Common myeloid progenitor, CD34-positive (primary cell): ENCODE measurements at regions not wholly inside any gene's neighbourhood (a gene's known extent, or its start where the extent isn't known, plus 50 kb on each side); places are given as distances from the start of the nearest gene placed in this dataset.

Experiments
- CTCF ChIA-PET: fragments of 350-600 bp; sonication (Branson Sonifier 250); formaldehyde crosslinking; loops from one replicate; lab custom pipeline; 2021; ENCODE audit warnings: antibody characterized with exemption; lab: Charles Lee
- POLR2A ChIA-PET: fragments of 350-600 bp; sonication (Branson Sonifier 250); formaldehyde crosslinking; loops from one replicate; lab custom pipeline; 2021; ENCODE audit warnings: antibody characterized with exemption; lab: Charles Lee
- DNase-seq, 3 donors: peaks; one replicate each; pipeline versions ENCODE4 v3.0.0 to v3.0.0-alpha.2; 2013
- H3K27ac ChIP-seq, 2 experiments: 1 replicate in 1 of 2; 2 replicates in 1 of 2; pipeline ENCODE4 v1.7.0; 2013; ENCODE audit warnings: inconsistent platforms in 2 of 2, low read length in 2 of 2, mild to moderate bottlenecking in 2 of 2, low read depth in 1 of 2, moderate library complexity in 1 of 2; ENCODE audit not compliant: severe bottlenecking in 2 of 2, insufficient read depth in 1 of 2, poor library complexity in 1 of 2
- H3K27me3 ChIP-seq, 5 experiments: replicated peaks in 2 of 5; 1 replicate in 3 of 5; 2 replicates in 2 of 5; pipeline versions ENCODE4 v1.6.1 to v1.7.0; 2013; ENCODE audit warnings: low read length in 4 of 5, mild to moderate bottlenecking in 2 of 5, moderate library complexity in 2 of 5, inconsistent platforms in 1 of 5; ENCODE audit not compliant: insufficient read depth in 5 of 5, control insufficient read depth in 4 of 5
- H3K36me3 ChIP-seq, 4 experiments: 1 replicate in 2 of 4; 2 replicates in 2 of 4; pipeline versions ENCODE4 v1.6.1 to v1.7.0; 2013; ENCODE audit warnings: low read length in 3 of 4, control low read depth in 1 of 4, mild to moderate bottlenecking in 1 of 4; ENCODE audit not compliant: control insufficient read depth in 4 of 4, insufficient read depth in 4 of 4
- H3K4me1 ChIP-seq, 4 experiments: 1 replicate in 3 of 4; 2 replicates in 1 of 4; pipeline versions ENCODE4 v1.6.1 to v1.7.1; 2013; ENCODE audit warnings: low read length in 3 of 4, mild to moderate bottlenecking in 3 of 4, control low read depth in 1 of 4, inconsistent platforms in 1 of 4, moderate library complexity in 1 of 4; ENCODE audit not compliant: control insufficient read depth in 4 of 4, insufficient read depth in 4 of 4; ENCODE audit errors: control extremely low read depth in 1 of 4
- H3K4me3 ChIP-seq, 7 experiments: 1 replicate in 4 of 7; 2 replicates in 3 of 7; pipeline versions ENCODE4 v1.5.1 to v1.7.0; 2013; ENCODE audit warnings: mild to moderate bottlenecking in 7 of 7, low read length in 6 of 7, moderate library complexity in 6 of 7, inconsistent platforms in 2 of 7, low read depth in 2 of 7, control low read depth in 1 of 7; ENCODE audit not compliant: insufficient read depth in 4 of 7, control insufficient read depth in 1 of 7; ENCODE audit errors: extremely low read depth in 1 of 7
- H3K9me3 ChIP-seq, 5 experiments: 1 replicate in 4 of 5; 2 replicates in 1 of 5; pipeline versions ENCODE4 v1.6.1 to v1.7.1; 2013; ENCODE audit warnings: low read length in 4 of 5, mild to moderate bottlenecking in 2 of 5, inconsistent platforms in 1 of 5, low read depth in 1 of 5, moderate library complexity in 1 of 5; ENCODE audit not compliant: control insufficient read depth in 4 of 5, insufficient read depth in 2 of 5; ENCODE audit errors: control extremely low read depth in 1 of 5
- WGBS: methylation state at CpG from one replicate; pipeline ENCODE4 v1.1.5; 2013; ENCODE audit not compliant: insufficient coverage; 5-methylcytosine and 5-hydroxymethylcytosine counted together

DNA sequence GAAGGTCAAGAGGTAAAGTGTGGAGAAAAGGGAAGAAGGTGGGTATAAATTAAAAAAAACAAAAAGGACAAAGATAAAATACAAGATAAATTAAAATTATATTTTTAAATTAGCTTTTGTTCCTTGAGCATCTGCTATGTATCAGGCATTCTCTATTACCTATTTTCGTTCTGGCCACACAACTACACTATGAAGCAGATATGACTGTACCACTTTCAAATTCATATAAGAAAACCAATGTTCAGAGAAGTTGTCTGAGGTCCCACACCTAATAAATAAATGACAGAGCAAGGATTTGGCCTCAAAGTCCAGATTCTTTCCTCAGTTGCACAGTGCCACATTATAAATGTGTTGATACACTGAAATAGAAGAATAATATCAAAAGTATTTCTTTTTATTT lies 103.8 kb upstream of the PCDH15 start:
- H3K4me1 ChIP-seq = no peaks in the 10 kb centered on the region
- DNase-seq = no peak
- H3K27me3 ChIP-seq = no peaks in the 10 kb centered on the region
- H3K9me3 ChIP-seq = no peaks in the 10 kb centered on the region
- no peak overlapping the region for H3K27ac ChIP-seq
- POLR2A ChIA-PET = no interaction called here
- CTCF ChIA-PET = interaction anchor here (0.7 kb wide), 1 partner anchor 115 kb away, joined by 3 read pairs; no protein-coding TSS in a partner anchor
- no CpG with 5 or more reads among the region's 1 CpG for WGBS
- H3K36me3 ChIP-seq = no peaks in the 10 kb centered on the region
- H3K4me3 ChIP-seq = no peak overlapping the region

DNA sequence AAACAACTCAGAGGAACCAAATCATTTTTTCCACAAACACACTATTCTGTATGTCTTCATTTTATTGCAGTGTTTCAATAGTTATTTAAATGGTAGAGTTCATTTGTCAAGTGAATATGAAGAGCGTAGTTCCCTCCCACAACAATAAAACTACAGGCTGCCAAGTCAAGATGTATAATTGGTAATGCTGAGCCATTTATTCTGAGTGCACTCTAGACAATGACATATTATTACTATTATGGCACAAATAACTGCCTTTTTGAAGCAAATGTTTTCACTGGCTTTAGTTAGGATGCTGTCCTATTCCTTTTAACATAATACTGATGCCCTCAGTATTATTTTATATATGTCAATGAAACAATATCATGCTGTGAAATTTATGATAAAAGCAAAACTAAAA lies 102.7 kb upstream of the PCDH15 start:
- Histone ChIP-seq H3K27me3 (no peaks in the 10 kb centered on the region), H3K36me3 (no peaks in the 10 kb centered on the region), H3K9me3 (no peaks in the 10 kb centered on the region), H3K27ac (no peak overlapping the region), H3K4me1 (no peaks in the 10 kb centered on the region), H3K4me3 (no peak overlapping the region)
- CTCF ChIA-PET = no interaction called here
- no CpG with 5 or more reads among the region's 1 CpG for WGBS
- no peak for DNase-seq
- POLR2A ChIA-PET = no interaction called here

DNA sequence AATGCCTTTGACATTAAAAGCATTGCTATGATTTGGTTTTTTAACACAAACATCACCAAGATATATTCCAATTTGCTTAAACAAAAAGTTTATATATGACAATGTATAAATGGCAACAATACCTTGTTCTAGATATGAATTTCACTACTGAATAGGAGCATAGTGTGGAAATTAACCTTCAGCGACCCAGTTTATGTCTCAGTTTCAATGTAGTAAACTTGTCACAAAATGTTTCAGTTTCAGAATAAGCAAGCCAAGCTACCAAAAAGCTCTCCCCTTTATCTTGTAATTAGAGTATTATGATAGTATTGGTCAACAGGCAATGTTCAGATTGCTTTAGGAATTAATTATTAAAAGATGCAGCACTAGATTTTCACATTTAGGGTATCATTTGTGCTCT lies 99.6 kb upstream of the PCDH15 start:
- CTCF ChIA-PET = no interaction called here
- H3K9me3 ChIP-seq = no peaks in the 10 kb centered on the region

DNA sequence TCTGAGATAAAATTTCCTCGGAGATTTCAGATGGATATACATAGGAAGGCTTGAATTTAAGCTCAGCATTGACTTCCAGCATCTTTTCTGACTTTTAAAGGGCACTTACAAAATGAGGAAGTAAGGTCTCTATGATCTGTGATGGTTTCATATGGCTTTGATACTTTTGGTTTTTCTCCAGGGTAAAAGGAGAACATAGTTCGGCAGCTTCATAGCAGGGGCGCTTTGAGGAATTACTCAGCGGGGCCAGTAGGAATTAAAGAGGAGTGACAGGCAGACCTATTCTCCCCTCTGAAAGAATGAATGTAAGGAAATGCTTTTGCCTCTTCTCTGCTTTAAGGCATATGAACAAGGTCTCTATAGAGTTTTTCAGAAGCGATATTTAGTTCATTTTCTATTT lies 80.0 kb upstream of the PCDH15 start:
- no peaks in the 10 kb centered on the region for H3K4me1 ChIP-seq
- no peak overlapping the region for H3K27ac ChIP-seq
- DNase-seq = peak in 2 of 3 donors; percentile 2 to 19
- H3K27me3 ChIP-seq = no peaks in the 10 kb centered on the region
- whole genome bisulfite sequencing = 37% methylated on average over 5 of the region's 5 CpGs
- H3K4me3 ChIP-seq = no peak overlapping the region
- ChIA-PET CTCF (no interaction called here), POLR2A (no interaction called here)
- no peaks in the 10 kb centered on the region for H3K36me3 ChIP-seq
- no peaks in the 10 kb centered on the region for H3K9me3 ChIP-seq

More for the DNA sequence above, 99.6 kb upstream of the PCDH15 start:
- Histone ChIP-seq H3K27me3 (no peaks in the 10 kb centered on the region), H3K27ac (no peak overlapping the region), H3K4me3 (no peak overlapping the region), H3K4me1 (no peaks in the 10 kb centered on the region), H3K36me3 (no peaks in the 10 kb centered on the region)
- POLR2A ChIA-PET = no interaction called here
- no peak for DNase-seq
- no CpG with 5 or more reads among the region's 1 CpG for WGBS

DNA sequence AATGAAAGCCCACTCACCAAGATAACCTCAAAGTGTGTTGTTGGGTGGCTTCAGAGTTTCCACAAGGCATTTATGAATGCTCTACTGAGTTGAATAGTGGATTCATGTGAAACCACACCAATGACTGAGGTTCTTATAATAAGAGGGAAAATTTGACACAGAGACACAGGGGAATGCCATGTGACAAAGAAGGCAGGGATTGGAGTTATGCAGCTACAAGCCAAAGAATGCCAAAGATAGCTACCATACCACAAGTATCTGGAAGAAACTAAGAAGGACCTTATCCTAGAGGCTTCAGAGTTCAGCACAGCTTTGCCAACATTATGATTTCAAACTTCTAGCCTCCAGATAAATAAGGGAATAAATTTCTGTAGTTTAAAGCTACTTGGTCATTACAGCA lies 68.0 kb upstream of the PCDH15 start:
- Histone ChIP-seq H3K27me3 (no peaks in the 10 kb centered on the region), H3K4me3 (no peak overlapping the region), H3K36me3 (no peaks in the 10 kb centered on the region), H3K9me3 (no peaks in the 10 kb centered on the region), H3K4me1 (no peaks in the 10 kb centered on the region), H3K27ac (no peak overlapping the region)
- CTCF ChIA-PET = no interaction called here
- no peak for DNase-seq
- POLR2A ChIA-PET = no interaction called here

DNA sequence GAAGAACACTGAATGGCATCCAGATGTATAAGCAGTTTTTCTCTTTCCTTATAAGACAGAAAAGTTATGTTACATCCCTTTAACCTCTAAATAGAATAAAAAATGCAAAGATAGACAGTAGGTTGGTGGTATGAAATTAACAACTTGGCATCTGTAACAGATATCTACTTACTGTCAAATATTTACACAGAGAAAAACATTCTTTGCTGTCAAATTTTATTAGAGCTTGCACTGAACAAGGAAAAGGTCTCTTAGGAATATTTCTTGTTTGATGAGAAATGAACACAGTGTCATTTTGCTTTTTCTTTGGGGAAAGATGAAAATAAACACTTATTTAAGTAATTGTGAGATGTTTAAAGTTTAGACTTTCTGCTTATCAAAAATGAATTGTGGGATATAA lies 65.6 kb upstream of the PCDH15 start:
- no peaks in the 10 kb centered on the region for H3K27me3 ChIP-seq
- CTCF ChIA-PET = no interaction called here
- no peaks in the 10 kb centered on the region for H3K4me1 ChIP-seq
- no peak for DNase-seq
- no peak overlapping the region for H3K4me3 ChIP-seq
- POLR2A ChIA-PET = no interaction called here
- no peak overlapping the region for H3K27ac ChIP-seq
- H3K9me3 ChIP-seq = no peaks in the 10 kb centered on the region
- no peaks in the 10 kb centered on the region for H3K36me3 ChIP-seq

DNA sequence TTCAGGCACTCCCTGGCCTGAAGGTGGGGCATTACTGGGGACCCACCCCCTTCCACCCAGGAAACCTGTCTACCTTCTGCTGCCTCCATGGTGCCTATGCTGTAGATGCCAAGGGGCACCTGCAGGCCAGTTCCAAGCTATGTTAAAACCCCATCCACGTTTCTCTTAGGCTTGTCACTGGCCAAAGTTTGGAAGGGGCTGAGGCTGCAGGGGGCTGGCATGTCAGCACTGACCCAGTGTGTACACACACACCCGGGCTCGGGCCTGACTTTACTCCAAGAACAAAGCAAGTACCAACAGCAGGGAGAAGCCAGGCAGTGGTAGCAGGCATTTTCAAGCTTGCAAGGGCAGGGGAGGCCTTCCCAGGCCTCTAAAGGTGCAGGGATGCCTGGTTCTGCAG lies 53.8 kb upstream of the PCDH15 start:
- Histone ChIP-seq H3K27ac (no peak overlapping the region), H3K9me3 (no peaks in the 10 kb centered on the region), H3K27me3 (no peaks in the 10 kb centered on the region), H3K4me3 (no peak overlapping the region), H3K36me3 (no peaks in the 10 kb centered on the region), H3K4me1 (no peaks in the 10 kb centered on the region)
- CTCF ChIA-PET = no interaction called here
- POLR2A ChIA-PET = no interaction called here
- 92% methylated on average over 1 of the region's 3 CpGs for WGBS
- no peak for DNase-seq
